IMR-90 (cell line): ENCODE measurements at regions not wholly inside any gene's neighbourhood (a gene's known extent, or its start where the extent isn't known, plus 50 kb on each side); places are given as distances from the start of the nearest gene placed in this dataset.

Source experiments
- ATAC-seq: fragments of 200-7000 bp; cut with Tn5 transposase; 2 replicates; pipeline ENCODE4 v1.9.1; 2020; ENCODE audit warnings: low read depth, mild to moderate bottlenecking, moderate library complexity
- BruUV-seq: library from RNA; stranded (reverse); fragments of 400-500 nt; replicated peaks from 2 replicates; lab custom pipeline; 2021; lab: Mats Ljungman, UMichigan
- CTCF ChIA-PET: fragments of 300-600 bp; formaldehyde crosslinking; extraction: SDS; loops from one replicate; lab custom pipeline; 2021; ENCODE audit warnings: antibody characterized with exemption; lab: Yijun Ruan, JAX
- POLR2A ChIA-PET: fragments of 300-600 bp; sonication (Branson Sonifier 250); formaldehyde crosslinking; loops from one replicate; lab custom pipeline; 2022; ENCODE audit warnings: antibody characterized with exemption; ENCODE audit not compliant: unreplicated experiment; lab: Charles Lee
- DNase-seq: peaks from one replicate; pipeline ENCODE4 v3.0.0; 2013
- H2AFZ ChIP-seq: replicated peaks from 2 replicates; pipeline ENCODE3; 2013; ENCODE audit warnings: low read length, mild to moderate bottlenecking; ENCODE audit not compliant: poor library complexity
- H2AK5ac ChIP-seq: 2 replicates; pipeline ENCODE4 v1.6.1; 2013; ENCODE audit warnings: low read depth, low read length, inconsistent platforms
- H2AK9ac ChIP-seq: replicated peaks from 2 replicates; pipeline ENCODE3; 2013; ENCODE audit warnings: mild to moderate bottlenecking, low read depth, low read length, moderate library complexity; ENCODE audit not compliant: poor library complexity
- H2BK120ac ChIP-seq: 2 replicates; pipeline ENCODE4 v1.6.1; 2013; ENCODE audit warnings: low read depth, low read length, inconsistent platforms
- H2BK15ac ChIP-seq: 3 replicates; pipeline ENCODE4 v1.6.1; 2013; ENCODE audit warnings: low read depth, low read length, inconsistent platforms
- H2BK20ac ChIP-seq: 2 replicates; pipeline ENCODE4 v1.6.1; 2013; ENCODE audit warnings: low read depth, mild to moderate bottlenecking, inconsistent platforms, low read length, moderate library complexity
- H2BK5ac ChIP-seq: 2 replicates; pipeline ENCODE4 v1.6.1; 2013; ENCODE audit warnings: mild to moderate bottlenecking, low read depth, low read length, inconsistent platforms; ENCODE audit not compliant: poor library complexity, severe bottlenecking
- H3K14ac ChIP-seq: replicated peaks from 2 replicates; pipeline ENCODE4 v1.6.1; 2013; ENCODE audit warnings: low read depth, low read length, inconsistent platforms
- H3K18ac ChIP-seq: 2 replicates; pipeline ENCODE4 v1.6.1; 2013; ENCODE audit warnings: low read depth, low read length, control low read depth
- H3K23ac ChIP-seq: 2 replicates; pipeline ENCODE4 v1.6.1; 2013; ENCODE audit warnings: low read depth, low read length, inconsistent platforms
- H3K27ac ChIP-seq: 2 replicates; pipeline ENCODE4 v1.5.1; 2013; ENCODE audit warnings: mild to moderate bottlenecking, control low read depth, low read length; ENCODE audit not compliant: insufficient read depth
- H3K27me3 ChIP-seq: 2 replicates; pipeline ENCODE4 v1.6.1; 2013; ENCODE audit warnings: low read length; ENCODE audit not compliant: control insufficient read depth, insufficient read depth
- H3K36me3 ChIP-seq: 2 replicates; pipeline ENCODE4 v1.6.1; 2013; ENCODE audit warnings: low read length, mixed read lengths; ENCODE audit not compliant: control insufficient read depth, insufficient read depth
- H3K4ac ChIP-seq: 2 replicates; pipeline ENCODE4 v1.6.1; 2013; ENCODE audit warnings: low read depth, low read length, inconsistent platforms
- H3K4me1 ChIP-seq: 2 replicates; pipeline ENCODE4 v1.6.1; 2013; ENCODE audit warnings: low read length, mixed read lengths; ENCODE audit not compliant: control insufficient read depth, insufficient read depth
- H3K4me2 ChIP-seq: 2 replicates; pipeline ENCODE4 v1.6.1; 2013; ENCODE audit warnings: low read depth, mild to moderate bottlenecking, control low read depth, low read length, moderate library complexity
- H3K4me3 ChIP-seq: 2 replicates; pipeline ENCODE4 v1.5.1; 2013; ENCODE audit warnings: low read depth, mild to moderate bottlenecking, control low read depth, low read length, moderate library complexity; ENCODE audit not compliant: insufficient read depth
- H3K56ac ChIP-seq: 2 replicates; pipeline ENCODE4 v1.6.1; 2013; ENCODE audit warnings: low read length, inconsistent platforms; ENCODE audit not compliant: insufficient read depth; ENCODE audit errors: extremely low read depth
- H3K79me1 ChIP-seq, 2 experiments: 2 replicates each; pipeline ENCODE4 v1.6.1; 2013; ENCODE audit warnings: low read length in 2 of 2, inconsistent platforms in 1 of 2, low read depth in 1 of 2
- H3K9ac ChIP-seq: 2 replicates; pipeline ENCODE4 v1.6.1; 2013; ENCODE audit warnings: low read depth, low read length, control low read depth
- H3K9me1 ChIP-seq: 2 replicates; pipeline ENCODE4 v1.6.1; 2013; ENCODE audit warnings: low read length, inconsistent platforms; ENCODE audit not compliant: insufficient read depth
- H3K9me3 ChIP-seq: 2 replicates; pipeline ENCODE4 v1.6.1; 2013; ENCODE audit warnings: low read length; ENCODE audit not compliant: control insufficient read depth, insufficient read depth
- H4K20me1 ChIP-seq: 2 replicates; pipeline ENCODE4 v1.6.1; 2013; ENCODE audit warnings: low read length, inconsistent platforms; ENCODE audit not compliant: insufficient read depth
- H4K5ac ChIP-seq: 2 replicates; pipeline ENCODE4 v1.6.1; 2013; ENCODE audit warnings: mild to moderate bottlenecking, low read depth, low read length, control low read depth
- H4K8ac ChIP-seq, 2 experiments: 2 replicates each; pipeline ENCODE4 v1.6.1; 2013; ENCODE audit warnings: low read depth in 2 of 2, low read length in 2 of 2, control low read depth in 1 of 2, inconsistent platforms in 1 of 2
- H4K91ac ChIP-seq: 2 replicates; pipeline ENCODE4 v1.6.1; 2013; ENCODE audit warnings: low read depth, low read length, inconsistent platforms; ENCODE audit not compliant: insufficient read depth
- BHLHE40 ChIP-seq: fragments of 150-350 bp; IDR thresholded peaks from 2 replicates; pipeline ENCODE4 v1.6.1; 2016; ENCODE audit warnings: mild to moderate bottlenecking, low read depth, low read length
- CEBPB ChIP-seq: IDR thresholded peaks from 2 replicates; pipeline ENCODE4 v1.6.1; 2012; ENCODE audit warnings: low read depth, low read length, improper control_type of control experiment
- CHD1 ChIP-seq: IDR thresholded peaks from 2 replicates; pipeline ENCODE4 v1.6.1; 2012; ENCODE audit warnings: low read depth, low read length, improper control_type of control experiment
- CTCF ChIP-seq: conservative IDR thresholded peaks from 2 replicates; pipeline ENCODE4 v1.5.1; 2012; ENCODE audit warnings: mild to moderate bottlenecking, low read depth, low read length, improper control_type of control experiment
- ELK1 ChIP-seq: fragments of 150-350 bp; IDR thresholded peaks from 2 replicates; pipeline ENCODE4 v1.6.1; 2016; ENCODE audit warnings: low read depth, mild to moderate bottlenecking, low read length, moderate library complexity, borderline replicate concordance
- FOS ChIP-seq: fragments of 150-350 bp; IDR thresholded peaks from 2 replicates; pipeline ENCODE4 v1.6.1; 2016; ENCODE audit warnings: low read depth, low read length
- MAFK ChIP-seq: IDR thresholded peaks from 2 replicates; pipeline ENCODE4 v1.6.1; 2012; ENCODE audit warnings: low read depth, low read length, improper control_type of control experiment
- MAZ ChIP-seq: IDR thresholded peaks from 2 replicates; pipeline ENCODE4 v1.6.1; 2012; ENCODE audit warnings: low read depth, mild to moderate bottlenecking, low read length, improper control_type of control experiment, moderate library complexity, borderline replicate concordance
- MXI1 ChIP-seq: IDR thresholded peaks from 2 replicates; pipeline ENCODE4 v1.6.1; 2012; ENCODE audit warnings: low read depth, mild to moderate bottlenecking, low read length, moderate library complexity, borderline replicate concordance
- NFE2L2 ChIP-seq: fragments of 150-350 bp; IDR thresholded peaks from 2 replicates; pipeline ENCODE4 v1.6.1; 2016; ENCODE audit warnings: low read depth, mild to moderate bottlenecking, low read length
- POLR2A ChIP-seq: IDR thresholded peaks from 2 replicates; pipeline ENCODE4 v1.6.1; 2012; ENCODE audit warnings: mild to moderate bottlenecking, low read depth, low read length
- RAD21 ChIP-seq: IDR thresholded peaks from 2 replicates; pipeline ENCODE4 v1.6.1; 2012; ENCODE audit warnings: low read length, improper control_type of control experiment
- RCOR1 ChIP-seq: IDR thresholded peaks from 2 replicates; pipeline ENCODE4 v1.6.1; 2012; ENCODE audit warnings: mild to moderate bottlenecking, low read length, improper control_type of control experiment; ENCODE audit not compliant: insufficient replicate concordance
- RFX5 ChIP-seq: IDR thresholded peaks from 2 replicates; pipeline ENCODE4 v1.8.0; 2012; ENCODE audit warnings: low read depth, mild to moderate bottlenecking, low read length, moderate library complexity
- SMC3 ChIP-seq: fragments of 150-350 bp; IDR thresholded peaks from 2 replicates; pipeline ENCODE4 v1.6.1; 2016; ENCODE audit warnings: low read depth, mild to moderate bottlenecking, antibody characterized with exemption, low read length, moderate library complexity
- USF2 ChIP-seq: fragments of 150-350 bp; IDR thresholded peaks from 2 replicates; pipeline ENCODE4 v1.6.1; 2017; ENCODE audit warnings: mild to moderate bottlenecking, antibody characterized with exemption, low read length, low read depth
- WGBS, 2 experiments: methylation state at CpG; one replicate each; pipeline versions ENCODE4 v1.1.5 to v1.1.7; 2013; ENCODE audit warnings: missing lambda C conversion rate in 2 of 2; ENCODE audit not compliant: insufficient read length in 1 of 2; ENCODE audit errors: extremely low coverage in 2 of 2; 5-methylcytosine and 5-hydroxymethylcytosine counted together
- dilution Hi-C: fragments of 300-500 bp; cut with HindIII; formaldehyde crosslinking; loops from one replicate; pipeline ENCODE4 v1.14.3; 2018; ENCODE audit warnings: low sequenced_read_pairs; ENCODE audit not compliant: unreplicated experiment
- in situ Hi-C: fragments of 300-500 bp; cut with MboI; formaldehyde crosslinking; loops from 3 replicates; pipeline ENCODE4 v1.14.3; 2019; ENCODE audit warnings: low sequenced_read_pairs, inconsistent platforms, mixed read lengths
- intact Hi-C: fragments of 100-400 bp; cut with micrococcal nuclease; formaldehyde crosslinking; loops from 2 replicates; pipeline ENCODE4 v1.10.0; 2022

GRCh38 chr5:68757006-68757405 is 336.8 kb upstream of the SLC30A5 start:
- Histone ChIP-seq H2BK120ac (no peak overlapping the region), H4K20me1 (no peaks in the 10 kb centered on the region), H4K91ac (no peak overlapping the region), H3K27ac (no peak overlapping the region), H3K4ac (no peak overlapping the region), H2AK9ac (no peak overlapping the region), H2BK15ac (no peak overlapping the region), H3K36me3 (no peaks in the 10 kb centered on the region), H3K4me2 (no peak overlapping the region), H3K9me1 (no peaks in the 10 kb centered on the region), H3K27me3 (no peaks in the 10 kb centered on the region), H2BK20ac (no peak overlapping the region), H4K5ac (no peak overlapping the region), H3K23ac (no peak overlapping the region), H3K79me1 (no peaks in the 10 kb centered on the region), H2AK5ac (no peak overlapping the region), H3K4me3 (no peak overlapping the region), H4K8ac (no peak overlapping the region), H3K9me3 (no peaks in the 10 kb centered on the region), H3K18ac (no peak overlapping the region), H3K56ac (no peak overlapping the region), H3K9ac (no peak overlapping the region), H3K4me1 (no peaks in the 10 kb centered on the region), H2AFZ (no peak overlapping the region), H3K14ac (no peak overlapping the region), H2BK5ac (no peak overlapping the region)
- intact Hi-C loops (no loop called here), in situ Hi-C loops (no loop called here), dilution Hi-C loops (no loop called here)
- ATAC-seq (no peak), DNase-seq (no peak)
- TF ChIP-seq BHLHE40 = no peak
- no peak for TF ChIP-seq CTCF
- no peak for TF ChIP-seq NFE2L2
- no peak for TF ChIP-seq MAFK
- no peak for TF ChIP-seq RCOR1
- no peak for TF ChIP-seq USF2
- TF ChIP-seq POLR2A = no peak
- no peak for TF ChIP-seq CHD1
- TF ChIP-seq RAD21 = no peak
- TF ChIP-seq FOS = no peak
- no peak for TF ChIP-seq ELK1
- no peak for TF ChIP-seq RFX5
- TF ChIP-seq MXI1 = no peak
- no peak for TF ChIP-seq MAZ
- no peak for TF ChIP-seq SMC3
- TF ChIP-seq CEBPB = no peak
- WGBS, 2 experiments = no CpG with 5 or more reads among the region's 1 CpG
- BruUV-seq = no TSS peak
- ChIA-PET CTCF (interaction anchor here (0.6 kb wide), 1 partner anchor 88 kb away, joined by 6 read pairs; no protein-coding TSS in a partner anchor), POLR2A (no interaction called here)
